NCI-H2029 treated with DMSO at 0.1 percent for 48 hours (cell line): ENCODE measurements at regions not wholly inside any gene's neighbourhood (a gene's known extent, or its start where the extent isn't known, plus 50 kb on each side); places are given as distances from the start of the nearest gene placed in this dataset.

Experiments
- DNase-seq: peaks from one replicate; lab custom pipeline; 2025; lab: John Stamatoyannopoulos, UW

DNA sequence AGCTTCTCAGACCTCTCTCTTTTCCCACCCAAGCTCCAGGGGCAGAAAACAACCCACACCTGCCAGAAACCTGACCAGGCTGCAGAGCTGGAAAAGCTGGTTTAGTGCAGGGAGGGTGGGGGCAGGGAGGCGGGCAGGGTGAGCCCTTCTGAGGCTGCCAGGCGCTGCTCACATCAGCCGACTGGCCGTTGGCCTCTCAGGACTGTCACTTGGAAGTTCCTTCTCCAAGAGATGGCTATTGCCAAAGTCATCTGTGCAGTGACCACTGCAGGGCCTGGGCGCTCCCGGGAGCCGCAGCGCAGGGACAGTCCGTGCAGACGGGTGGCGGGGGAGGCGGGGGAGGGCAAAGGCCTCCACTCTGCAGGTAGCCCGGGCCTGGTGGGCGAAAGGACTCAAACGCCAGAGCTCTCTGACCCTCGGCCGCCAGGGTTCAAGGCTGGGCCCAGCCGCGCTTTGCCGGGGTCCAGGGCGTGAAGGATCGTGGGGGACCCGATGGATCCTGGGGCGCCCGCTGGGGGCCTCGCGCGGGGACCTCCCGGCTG lies 205.0 kb upstream of the IER5L start:
- DNase-seq, result peak; percentile 63

DNA sequence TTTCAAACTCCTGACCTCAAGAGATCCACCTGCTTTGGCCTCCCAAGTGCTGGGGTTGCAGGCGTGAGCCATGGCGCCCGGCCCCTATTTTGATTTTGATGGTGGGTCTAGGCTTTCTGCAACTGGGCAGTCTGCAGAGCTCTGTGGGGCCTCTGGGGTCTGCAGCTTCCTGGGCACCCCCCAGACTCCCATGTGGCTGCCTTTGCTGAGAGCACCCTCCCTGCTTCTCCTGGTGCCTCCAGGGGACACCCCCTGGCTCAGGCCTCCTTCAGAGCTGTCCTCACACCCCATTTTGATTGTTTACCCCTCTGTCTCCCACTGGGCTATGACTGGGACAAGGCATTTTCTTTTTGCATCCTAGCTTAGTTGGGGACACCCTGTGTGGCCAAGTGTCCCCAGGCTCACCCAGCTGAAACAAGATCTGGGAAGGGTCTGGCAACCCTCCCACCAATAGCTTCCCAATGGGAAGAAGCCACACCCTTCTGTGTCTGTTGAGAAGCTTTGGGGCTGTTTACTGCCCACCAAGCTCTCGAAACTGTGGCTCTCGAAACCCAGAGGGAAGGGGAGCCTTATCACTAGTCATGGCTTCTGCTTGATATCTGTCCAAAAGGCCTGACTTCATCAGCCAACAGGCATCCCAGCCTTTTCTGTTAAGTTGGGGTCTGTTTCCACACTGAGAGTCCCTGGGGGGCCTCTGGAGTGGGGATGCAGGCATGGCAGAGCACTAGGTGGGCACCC lies 204.4 kb upstream of the IER5L start:
- DNase-seq, result peak; percentile 53

DNA sequence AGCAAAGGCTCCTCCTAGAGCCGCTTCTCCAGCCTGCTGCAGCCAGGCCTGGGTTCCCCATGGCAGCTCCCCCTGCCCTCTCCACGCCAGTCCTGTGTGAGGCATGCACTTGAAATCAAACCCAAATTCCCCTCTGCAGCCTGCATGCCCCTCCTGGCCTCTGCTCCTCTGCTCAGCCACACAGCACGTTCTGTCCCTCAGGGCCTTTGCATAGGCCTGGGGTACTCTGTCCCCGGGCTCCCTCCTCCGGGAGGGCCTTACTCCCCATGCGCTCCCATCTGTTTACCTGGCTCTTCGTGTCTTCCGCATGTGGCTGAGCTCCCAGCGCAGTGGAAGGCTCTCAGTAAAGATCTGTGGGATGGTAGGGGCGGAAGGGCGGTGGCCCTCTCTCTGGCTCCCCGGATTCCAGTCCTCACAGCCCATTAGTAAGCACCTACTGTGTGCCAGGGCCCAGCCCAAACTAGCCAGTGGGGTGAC lies 203.5 kb upstream of the IER5L start:
- DNase-seq, result no peak

DNA sequence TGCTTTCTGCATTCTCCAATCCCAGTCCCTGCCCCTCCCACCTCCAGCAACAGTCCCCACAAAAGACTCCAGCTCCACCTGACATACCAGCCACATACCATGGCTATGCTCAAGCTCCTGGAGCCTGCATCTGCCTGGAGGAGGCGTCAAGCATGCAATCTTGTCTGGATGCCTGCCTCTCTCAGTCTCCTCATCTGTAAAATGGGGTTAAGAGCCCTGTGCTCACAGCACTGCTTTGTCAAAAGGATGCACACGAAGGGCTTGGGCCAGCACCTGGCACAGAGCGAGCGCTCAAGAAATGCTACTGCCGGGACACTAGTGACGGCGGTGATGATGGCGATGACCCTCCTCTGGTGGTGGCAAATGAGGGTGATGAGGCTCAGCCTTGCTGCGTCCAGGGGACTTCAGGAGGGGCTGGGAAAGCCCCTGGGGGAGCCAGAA lies 202.9 kb upstream of the IER5L start:
- DNase-seq, result no peak

DNA sequence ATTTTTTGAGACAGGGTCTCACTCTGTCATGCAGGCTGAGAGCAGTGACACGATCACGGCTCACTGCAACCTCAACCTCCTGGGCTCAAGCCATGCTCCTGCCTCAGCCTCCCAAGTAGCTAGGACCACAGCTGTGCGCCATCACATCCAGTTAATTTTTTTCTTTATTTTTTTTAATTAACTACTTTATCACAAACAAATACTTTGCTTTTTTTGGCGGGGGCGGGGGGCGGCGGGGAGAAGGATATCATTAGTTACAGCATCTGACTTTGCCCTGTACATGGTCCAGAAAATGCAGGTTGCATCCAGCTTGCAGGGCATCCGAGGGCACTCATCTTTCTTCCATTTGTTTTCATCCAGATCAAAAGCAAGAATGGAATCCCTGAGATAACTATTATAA lies 201.8 kb upstream of the IER5L start:
- no peak for DNase-seq

DNA sequence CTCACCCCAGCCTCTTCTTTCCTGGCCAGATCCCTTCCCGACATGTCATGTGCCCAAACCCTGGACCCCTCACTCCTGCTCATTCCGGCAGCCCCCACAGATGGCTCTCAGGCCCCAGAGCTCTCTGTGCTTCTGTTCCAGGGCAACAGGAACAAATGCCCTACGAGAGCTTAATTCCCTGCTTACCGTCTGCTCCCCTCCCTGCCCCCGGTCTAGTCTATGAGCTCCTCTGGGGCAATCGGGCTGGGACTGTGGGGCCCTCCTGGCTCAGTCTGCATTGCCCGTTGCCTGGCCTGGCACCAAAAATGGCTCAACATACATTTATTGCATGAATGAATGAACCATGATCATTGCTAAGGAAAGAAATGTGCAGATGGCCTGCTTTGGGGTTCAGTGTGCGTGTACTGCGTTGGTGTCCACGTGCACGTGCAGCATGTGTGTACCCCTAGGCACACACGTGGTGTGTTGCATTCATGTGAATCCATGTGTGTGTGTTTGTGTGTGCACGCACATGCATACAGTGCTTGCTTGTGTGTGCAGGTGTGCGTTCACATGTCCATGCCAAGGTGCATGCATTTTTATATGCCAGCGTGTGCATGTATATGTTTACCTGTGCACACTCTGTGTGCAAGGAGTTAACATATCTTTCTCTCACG lies 201.2 kb upstream of the IER5L start:
- no peak for DNase-seq

DNA sequence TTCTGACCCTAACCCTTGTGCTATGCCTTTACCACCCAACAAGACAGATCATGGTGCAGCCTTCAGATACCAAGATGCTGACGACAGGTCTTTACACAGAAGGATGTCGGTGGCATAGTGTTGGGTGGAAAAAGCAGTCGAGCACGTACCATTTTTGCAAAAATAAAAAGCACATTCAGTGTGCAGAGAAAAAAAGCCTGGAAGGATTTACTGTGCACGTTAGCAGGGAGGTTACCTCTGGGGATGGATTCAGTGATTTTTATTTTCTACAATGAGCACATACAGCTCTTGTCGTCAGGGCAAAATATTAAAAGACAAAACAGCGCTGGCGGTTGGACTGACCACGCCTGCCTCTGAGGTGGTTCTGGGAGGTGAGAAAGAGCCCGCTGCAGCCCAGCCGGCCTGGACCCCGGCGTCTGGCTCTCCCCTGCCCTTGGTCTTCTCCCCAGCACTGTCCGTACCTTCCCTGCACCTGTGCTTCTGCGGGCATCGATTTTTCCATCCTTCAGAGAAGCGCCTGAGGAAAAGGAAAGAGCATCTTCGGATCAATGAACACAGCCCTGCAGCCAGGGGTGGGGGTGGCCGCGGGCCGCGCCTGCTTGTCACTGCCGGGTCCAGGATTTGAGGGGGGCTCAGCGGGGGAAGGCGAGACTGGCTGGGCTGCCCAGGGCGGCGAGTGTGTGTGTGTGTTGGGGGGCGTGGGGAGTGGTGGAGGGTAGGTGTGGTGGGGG lies 200.0 kb upstream of the IER5L start:
- no peak for DNase-seq

DNA sequence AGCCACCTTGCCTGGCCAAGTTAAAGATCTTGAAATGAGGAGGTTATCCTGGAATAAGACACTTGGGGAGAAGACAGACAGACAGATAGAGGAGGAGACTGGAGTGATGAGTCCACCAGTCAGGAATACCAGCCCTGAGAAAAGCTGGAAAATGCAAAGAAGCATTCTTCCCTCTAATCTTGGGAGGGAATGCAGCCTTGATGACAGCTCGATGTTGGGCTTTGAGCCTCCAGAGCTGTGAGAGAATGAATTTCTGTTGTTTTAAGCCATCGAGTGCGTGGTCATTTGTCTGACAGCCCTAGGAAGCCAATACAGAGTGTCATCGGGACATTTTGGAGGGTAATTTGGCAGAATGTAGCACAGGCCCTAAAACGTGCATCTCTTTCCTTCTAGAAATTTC lies 199.1 kb upstream of the IER5L start:
- DNase-seq, result no peak

DNA sequence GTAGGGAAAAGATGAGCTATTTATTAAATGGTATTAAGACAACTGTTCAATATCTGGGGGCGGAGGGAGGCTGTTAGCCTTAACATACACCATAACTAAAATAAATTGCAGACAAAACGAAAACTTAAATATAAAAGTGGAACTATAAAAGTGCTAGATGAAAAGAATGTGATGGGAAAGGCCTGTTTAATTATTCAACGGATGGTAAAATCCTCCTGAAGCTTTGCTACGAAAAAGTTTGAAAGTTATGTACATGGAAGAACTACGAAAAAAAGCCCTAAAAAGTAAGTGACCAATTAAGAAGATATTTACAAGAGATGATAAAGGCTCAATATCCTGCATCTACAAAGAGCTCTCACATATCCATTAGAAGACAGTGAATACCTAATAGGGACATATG lies 197.8 kb upstream of the IER5L start:
- no peak for DNase-seq

DNA sequence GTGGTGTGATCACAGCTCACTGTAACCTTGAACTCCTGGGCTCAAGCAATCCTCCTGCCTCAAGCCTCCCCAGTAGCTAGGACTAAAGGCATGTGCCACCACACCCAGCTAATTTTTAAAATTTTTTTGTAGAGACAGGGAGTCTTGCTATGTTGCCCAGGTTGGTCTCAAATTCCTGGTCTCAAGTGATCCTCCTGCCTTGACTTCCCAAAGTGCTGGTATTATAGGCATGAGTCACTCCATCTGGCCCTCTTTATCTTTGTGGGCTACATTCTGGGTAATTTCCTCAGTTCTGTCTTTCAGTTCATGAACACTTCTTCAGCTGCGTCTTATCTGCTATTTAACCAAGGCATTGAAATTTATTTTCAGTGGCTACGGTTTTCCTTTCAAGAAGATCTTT lies 196.6 kb upstream of the IER5L start:
- no peak for DNase-seq

DNA sequence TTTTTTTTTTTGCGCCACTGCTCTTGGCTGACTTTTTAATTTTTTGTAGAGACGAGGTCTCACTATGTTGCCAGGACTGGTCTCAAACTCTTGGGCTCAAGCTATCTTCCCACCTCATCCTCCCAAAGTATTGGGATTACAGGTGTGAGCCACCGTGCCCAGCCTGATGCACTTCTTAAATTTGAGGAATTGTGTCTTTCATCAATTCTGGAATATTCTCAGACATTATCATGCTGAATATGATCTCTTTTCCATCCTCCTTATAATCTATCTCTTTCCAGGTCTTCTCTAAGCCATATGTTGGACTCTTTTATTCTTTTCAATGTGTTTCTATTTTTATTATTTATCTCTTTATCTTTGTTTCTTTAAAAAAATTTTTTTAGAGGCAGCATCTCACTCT lies 196.2 kb upstream of the IER5L start:
- DNase-seq, result no peak

DNA sequence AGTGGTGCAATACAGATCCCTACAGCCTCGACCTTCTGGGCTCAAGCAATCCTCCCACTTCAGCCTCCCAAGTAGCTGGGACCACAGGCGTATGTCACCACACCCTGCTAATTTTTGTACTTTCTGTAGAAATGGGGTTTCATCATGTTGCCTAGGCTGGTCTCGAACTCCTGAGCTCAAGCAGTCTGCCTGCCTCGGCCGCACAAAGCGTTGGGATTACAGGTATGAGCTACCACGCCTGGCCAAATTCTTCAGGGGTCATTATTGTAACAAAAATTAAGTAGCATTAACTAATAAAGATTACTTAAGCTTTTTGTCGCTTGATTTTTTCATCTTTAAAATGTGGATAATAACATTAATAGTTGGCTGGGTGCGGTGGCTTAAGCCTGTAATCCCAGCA lies 195.3 kb upstream of the IER5L start:
- no peak for DNase-seq

DNA sequence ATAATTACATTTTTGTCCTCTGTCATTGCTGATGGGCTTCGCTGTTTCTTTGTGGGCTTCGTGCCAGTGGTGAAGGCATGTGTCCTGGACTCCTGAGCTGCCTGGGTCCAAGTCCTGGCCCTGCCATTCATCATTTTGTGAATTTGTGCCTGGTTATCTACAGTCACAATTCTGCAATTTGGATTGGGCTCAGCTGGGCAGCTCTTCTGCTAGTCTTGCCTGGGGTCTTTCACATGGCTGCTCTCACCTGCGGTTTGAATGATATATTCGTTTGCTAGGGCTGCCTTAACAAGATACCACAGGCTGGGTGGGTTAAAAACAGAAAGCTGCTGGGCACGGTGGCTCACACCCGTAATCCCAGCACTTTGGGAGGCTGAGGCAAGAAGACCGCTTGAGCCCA lies 192.7 kb upstream of the IER5L start:
- DNase-seq, result no peak

DNA sequence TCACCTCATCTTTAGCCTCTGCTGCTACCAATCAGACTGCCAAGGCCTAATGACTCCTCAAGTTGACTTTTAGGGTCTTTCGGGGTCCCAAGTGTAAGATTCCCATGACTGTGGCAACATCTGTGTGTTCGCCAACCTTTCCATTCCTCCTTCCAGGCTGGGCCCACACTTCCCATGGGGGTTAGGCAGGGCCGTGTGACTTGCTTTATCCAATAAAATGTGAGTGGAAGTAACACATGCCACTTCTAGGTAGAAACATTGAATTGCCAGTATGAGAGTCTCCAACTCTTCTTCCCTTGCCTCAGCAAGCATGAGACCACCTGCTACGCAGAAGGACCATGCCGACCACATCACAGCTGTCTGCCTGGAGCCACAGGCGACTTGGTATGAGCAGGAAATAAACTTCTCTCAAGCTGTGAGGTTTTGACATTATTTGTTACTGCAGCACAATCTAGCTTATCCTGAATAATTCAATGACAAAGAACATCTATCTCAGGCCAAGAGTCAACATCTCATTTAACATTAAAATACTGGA lies 190.4 kb upstream of the IER5L start:
- DNase-seq, result no peak

DNA sequence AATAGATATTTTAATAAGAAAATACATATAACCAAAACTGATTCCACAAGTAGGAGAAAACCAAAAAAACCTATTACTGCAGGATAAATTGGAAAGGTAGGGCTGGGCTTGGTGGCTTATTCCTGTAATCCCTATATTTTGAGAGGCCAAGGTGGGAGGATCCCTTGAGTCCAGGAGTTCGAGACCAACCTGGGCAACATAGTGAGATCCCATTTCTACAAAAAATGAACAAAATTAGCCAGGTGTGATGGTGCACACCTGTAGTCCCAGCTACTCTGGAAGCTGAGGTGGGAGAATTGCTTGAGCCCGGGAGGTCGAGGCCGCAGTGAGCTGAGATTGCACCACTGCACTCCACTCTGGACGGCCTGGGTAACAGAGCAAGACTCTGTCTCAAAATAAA lies 189.2 kb upstream of the IER5L start:
- no peak for DNase-seq

DNA sequence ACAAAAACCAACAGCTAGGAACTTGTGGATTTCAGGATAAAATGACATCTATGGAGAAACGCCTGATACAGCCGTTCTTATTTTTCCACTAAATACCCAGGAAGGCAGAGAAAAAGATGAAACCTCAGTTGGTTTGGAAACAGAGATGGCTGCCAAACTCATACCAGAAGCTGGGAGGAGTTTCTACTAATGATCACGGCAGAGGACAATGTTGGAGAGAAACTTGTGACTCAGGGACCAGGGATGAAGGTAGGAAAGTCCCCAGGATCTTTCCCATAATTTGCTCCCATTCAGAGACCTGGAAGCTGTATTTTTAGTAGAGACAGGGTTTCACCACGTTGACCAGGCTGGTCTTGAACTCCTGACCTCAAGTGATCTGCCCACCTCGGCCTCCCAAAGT lies 187.1 kb upstream of the IER5L start:
- DNase-seq, result no peak

DNA sequence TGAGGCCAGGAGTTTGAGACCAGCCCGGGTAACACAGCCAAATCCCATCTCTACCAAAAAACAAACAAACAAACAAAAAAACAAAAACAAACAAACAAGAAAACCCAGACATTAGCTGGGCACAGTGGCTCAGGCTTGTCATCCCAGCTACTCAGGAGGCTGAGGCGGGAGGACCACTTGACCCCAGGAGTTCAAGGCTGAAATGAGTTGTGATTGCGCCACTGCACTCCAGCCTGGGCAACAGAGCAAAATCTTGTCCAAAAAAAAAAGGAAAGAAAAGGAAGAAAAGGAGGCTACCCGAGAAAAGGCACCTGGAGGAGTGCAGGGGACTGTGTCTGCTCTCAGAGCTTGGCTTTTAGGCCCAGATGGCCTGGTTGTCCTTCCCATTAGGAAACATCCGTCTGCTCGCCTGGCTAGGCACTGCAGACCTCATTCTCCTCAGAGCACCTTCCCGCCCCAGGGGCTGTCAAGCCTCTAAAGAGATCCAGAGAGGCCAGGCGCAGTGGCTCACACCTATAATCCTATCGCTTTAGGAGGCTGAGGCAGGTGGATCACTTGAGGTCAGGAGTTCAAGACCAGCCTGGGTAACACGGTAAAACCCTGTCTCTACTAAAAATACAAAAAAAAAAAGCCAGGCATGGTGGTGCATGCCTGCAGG lies 185.3 kb upstream of the IER5L start:
- no peak for DNase-seq

DNA sequence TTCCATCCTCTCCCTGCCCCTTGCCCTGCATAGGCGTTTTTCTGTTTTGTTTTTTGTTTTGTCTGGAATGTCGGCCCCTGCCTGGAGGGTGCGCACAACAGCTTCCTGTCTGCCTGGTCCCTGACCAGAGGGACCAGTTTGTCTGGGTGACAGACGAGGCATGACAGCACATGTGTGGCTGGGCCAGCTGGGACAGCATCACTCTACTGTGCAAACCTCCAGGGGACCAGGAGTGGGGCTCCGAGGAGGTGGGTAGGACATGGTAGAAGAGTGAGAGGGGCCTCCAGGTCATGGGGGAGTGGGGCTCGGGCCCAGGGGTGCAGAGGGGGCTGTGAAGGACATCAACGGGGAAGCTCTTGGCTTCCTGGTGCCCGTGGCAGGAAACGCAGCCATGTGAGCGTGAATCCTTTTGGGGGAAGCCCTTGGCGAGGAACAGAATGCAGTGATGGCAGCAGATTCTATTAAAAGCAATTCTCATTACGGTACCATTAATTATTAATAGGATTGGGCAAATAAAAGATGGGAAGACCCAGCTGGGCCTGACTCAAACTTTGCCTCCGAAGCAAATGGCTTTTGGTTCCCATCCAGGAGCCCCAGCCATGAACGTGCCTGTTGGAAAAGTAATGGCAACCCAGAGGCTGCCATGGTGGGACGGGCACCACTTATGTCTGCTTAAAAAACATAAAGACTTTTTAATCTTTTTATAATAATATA lies 184.4 kb upstream of the IER5L start:
- no peak for DNase-seq

DNA sequence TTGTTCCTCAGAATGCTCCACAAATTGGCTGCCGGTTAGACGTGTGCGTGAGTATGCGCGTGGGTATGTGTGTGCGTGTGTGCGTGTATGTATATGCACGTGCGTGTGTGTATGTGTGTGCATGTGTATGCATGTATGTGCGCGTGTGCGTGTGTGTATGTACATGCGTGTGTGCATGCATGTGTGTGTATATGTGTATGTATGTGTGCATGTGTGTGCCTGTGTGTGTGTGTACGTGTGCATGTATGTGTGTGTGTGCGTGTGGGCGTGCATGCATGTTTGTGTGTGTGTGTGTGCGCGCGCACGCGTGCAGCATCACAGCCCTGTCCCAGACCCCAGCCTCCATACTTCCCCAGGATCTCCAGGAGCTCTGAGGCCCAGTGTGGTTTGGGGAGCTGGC lies 183.1 kb upstream of the IER5L start:
- no peak for DNase-seq

DNA sequence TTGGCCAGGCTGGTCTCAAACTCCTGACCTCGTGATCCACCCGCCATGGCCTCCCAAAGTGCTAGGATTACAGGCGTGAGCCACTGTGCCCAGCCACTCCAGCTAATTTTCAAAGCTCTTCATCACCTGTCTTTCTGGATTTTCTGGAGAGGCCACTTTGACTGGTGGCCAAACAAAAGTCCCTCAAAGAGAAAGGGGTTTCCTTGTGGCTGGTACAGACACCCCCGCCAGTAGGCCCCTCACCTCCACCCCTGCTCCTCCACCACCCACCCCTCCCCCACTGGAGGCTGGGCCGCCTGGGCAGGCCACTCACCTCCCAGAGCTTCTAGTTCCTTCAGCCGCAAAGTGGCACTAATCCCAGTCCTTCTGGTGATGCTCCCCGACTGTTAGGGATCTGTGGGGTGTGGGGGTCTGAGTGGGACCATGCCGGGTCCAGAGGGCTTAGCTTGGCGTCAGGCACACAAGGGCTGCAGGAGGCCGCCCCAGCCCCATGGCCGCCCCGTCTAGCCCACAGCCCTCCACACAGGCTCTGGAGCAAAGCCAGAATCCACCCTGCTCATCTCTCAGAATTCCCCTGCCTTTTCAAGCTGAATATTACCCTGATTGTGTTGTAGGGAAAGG lies 182.0 kb upstream of the IER5L start:
- DNase-seq, result no peak
